ENCODE measurements at regions not wholly inside any gene's neighbourhood (a gene's known extent, or its start where the extent isn't known, plus 50 kb on each side); places are given as distances from the start of the nearest gene placed in this dataset.

- TF ChIP-seq POLR2AphosphoS5 (IDR thresholded peaks at IDR 0.05) = no peak
- TF ChIP-seq CTCF (IDR thresholded peaks at IDR 0.05) = no peak
- TF ChIP-seq EP300 (IDR thresholded peaks at IDR 0.05) = no peak
- TF ChIP-seq POLR2A (IDR thresholded peaks at IDR 0.05; ENCODE audit: low read depth) = no peak
Measured at GRCh38 chr5:4082966-4083564, 487.4 kb downstream of the IRX1 start.
